ENCODE measurements at regions not wholly inside any gene's neighbourhood (a gene's known extent, or its start where the extent isn't known, plus 50 kb on each side); places are given as distances from the start of the nearest gene placed in this dataset.

- no peak overlapping the region for H3K9ac ChIP-seq (ENCODE audit: control insufficient read depth, insufficient read depth, low read length)
- H3K4me2 ChIP-seq (ENCODE audit: control insufficient read depth, insufficient read depth) = no peak overlapping the region
- no peaks in the 10 kb centered on the region for H4K20me1 ChIP-seq (ENCODE audit: control insufficient read depth, insufficient read depth)
- DNase-seq (ENCODE audit: low read depth, low spot score) = no peak
- POLR2A ChIA-PET = no interaction called here
- no peaks in the 10 kb centered on the region for H3K36me3 ChIP-seq (ENCODE audit: control insufficient read depth in 2 of 2, insufficient read depth in 2 of 2, low read length in 1 of 2)
- H3K79me2 ChIP-seq (ENCODE audit: control insufficient read depth, insufficient read depth, low read length) = no peaks in the 10 kb centered on the region
- no peak overlapping the region for H3K4me3 ChIP-seq
- 2% methylated on average over 3 of the region's 3 CpGs for WGBS (ENCODE audit: insufficient coverage, insufficient replicate concordance, low lambda C conversion rate, missing lambda C conversion rate)
- no peak overlapping the region for H3K27ac ChIP-seq (ENCODE audit: control insufficient read depth, insufficient read depth)
- SMC1A ChIA-PET (ENCODE audit: uncharacterized antibody, unreplicated experiment) = interaction anchor here (1.7 kb wide), 1 partner anchor 20 kb away, joined by 8 read pairs; no protein-coding TSS in a partner anchor
- no peaks in the 10 kb centered on the region for H3K4me1 ChIP-seq (ENCODE audit: control insufficient read depth, insufficient read depth, low read length)
- H2AFZ ChIP-seq (ENCODE audit: control insufficient read depth, low read depth, low read length) = no peak overlapping the region
- in situ Hi-C loops (cut with MboI) = loop anchor here (5.0 kb wide), 1 partner anchor 49 kb away; no protein-coding TSS in a partner anchor
- no TSS peak for BruUV-seq (replicated peaks)
- H3K27me3 ChIP-seq (replicated peaks in 1 of 2; ENCODE audit: control insufficient read depth in 2 of 2, insufficient read depth in 2 of 2, low read length in 1 of 2) = no peaks in the 10 kb centered on the region
- RAD21 ChIA-PET (ENCODE audit: unreplicated experiment) = no interaction called here
- intact Hi-C loops (cut with micrococcal nuclease; ENCODE audit: unreplicated experiment) = no loop called here
- FAIRE-seq = no peak
- CTCF ChIA-PET = no interaction called here
- H3K9me3 ChIP-seq (replicated peaks; ENCODE audit: control insufficient read depth, insufficient read depth, low read length) = no peaks in the 10 kb centered on the region
- ATAC-seq = no peak
- TF ChIP-seq USF2 (IDR thresholded peaks at IDR 0.05; ENCODE audit: borderline replicate concordance, low read depth, low read length) (no peak), SP1 (IDR thresholded peaks at IDR 0.05; ENCODE audit: low read depth, low read length) (no peak), STAT1 (conservative IDR thresholded peaks at IDR 0.05) (no peak), ZNF592 (IDR thresholded peaks at IDR 0.05) (no peak), SMAD5 (IDR thresholded peaks at IDR 0.05; ENCODE audit: low read depth) (no peak), IKZF1 (conservative IDR thresholded peaks at IDR 0.05) (no peak), ZNF687 (IDR thresholded peaks at IDR 0.05) (no peak), YY1 (IDR thresholded peaks at IDR 0.05; ENCODE audit: low read depth, low read length) (no peak), PKNOX1 (IDR thresholded peaks at IDR 0.05) (no peak), BMI1 (IDR thresholded peaks at IDR 0.05; ENCODE audit: borderline replicate concordance) (no peak), IKZF2 (IDR thresholded peaks at IDR 0.05) (no peak), EGR1 (IDR thresholded peaks at IDR 0.05; ENCODE audit: borderline replicate concordance in 1 of 2, low read depth in 2 of 2, low read length in 2 of 2) (no peak)
- TF ChIP-seq, protein P1, sequence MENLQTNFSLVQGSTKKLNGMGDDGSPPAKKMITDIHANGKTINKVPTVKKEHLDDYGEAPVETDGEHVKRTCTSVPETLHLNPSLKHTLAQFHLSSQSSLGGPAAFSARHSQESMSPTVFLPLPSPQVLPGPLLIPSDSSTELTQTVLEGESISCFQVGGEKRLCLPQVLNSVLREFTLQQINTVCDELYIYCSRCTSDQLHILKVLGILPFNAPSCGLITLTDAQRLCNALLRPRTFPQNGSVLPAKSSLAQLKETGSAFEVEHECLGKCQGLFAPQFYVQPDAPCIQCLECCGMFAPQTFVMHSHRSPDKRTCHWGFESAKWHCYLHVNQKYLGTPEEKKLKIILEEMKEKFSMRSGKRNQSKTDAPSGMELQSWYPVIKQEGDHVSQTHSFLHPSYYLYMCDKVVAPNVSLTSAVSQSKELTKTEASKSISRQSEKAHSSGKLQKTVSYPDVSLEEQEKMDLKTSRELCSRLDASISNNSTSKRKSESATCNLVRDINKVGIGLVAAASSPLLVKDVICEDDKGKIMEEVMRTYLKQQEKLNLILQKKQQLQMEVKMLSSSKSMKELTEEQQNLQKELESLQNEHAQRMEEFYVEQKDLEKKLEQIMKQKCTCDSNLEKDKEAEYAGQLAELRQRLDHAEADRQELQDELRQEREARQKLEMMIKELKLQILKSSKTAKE (IDR thresholded peaks at IDR 0.05; ENCODE audit: low read depth, poor library complexity, severe bottlenecking) = no peak
Measured at GRCh38 chr13:85671336-85671735, 127.9 kb downstream of the SLITRK6 start.
